ENCODE measurements at regions not wholly inside any gene's neighbourhood (a gene's known extent, or its start where the extent isn't known, plus 50 kb on each side); places are given as distances from the start of the nearest gene placed in this dataset.

DNA sequence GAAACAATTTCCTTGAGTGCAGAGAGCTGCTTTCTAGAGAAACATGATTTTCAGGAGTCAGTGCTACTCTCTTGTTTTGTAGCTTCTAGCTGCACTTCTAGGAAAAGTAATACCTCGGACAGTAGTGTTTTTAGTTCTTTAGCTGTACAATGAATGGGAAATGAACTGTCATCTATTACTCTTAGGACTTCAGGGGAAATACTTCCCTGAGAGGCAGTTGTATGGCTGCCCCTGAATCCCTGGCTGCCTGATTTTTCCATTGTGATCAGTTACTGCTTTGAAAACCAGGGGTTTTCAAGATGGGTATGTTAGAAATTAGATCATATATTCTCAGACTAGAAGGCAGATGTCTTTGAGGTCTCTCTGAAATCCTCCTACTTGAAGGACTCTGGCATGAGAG is 200.3 kb upstream of the SEMA6D start:
- no peak for TF ChIP-seq SIN3A (IDR thresholded peaks at IDR 0.05; ENCODE audit: borderline replicate concordance, insufficient read depth, low read length)
- TF ChIP-seq POLR2AphosphoS5 (IDR thresholded peaks at IDR 0.05; ENCODE audit: low read depth, low read length) = no peak
- TF ChIP-seq, protein P1, sequence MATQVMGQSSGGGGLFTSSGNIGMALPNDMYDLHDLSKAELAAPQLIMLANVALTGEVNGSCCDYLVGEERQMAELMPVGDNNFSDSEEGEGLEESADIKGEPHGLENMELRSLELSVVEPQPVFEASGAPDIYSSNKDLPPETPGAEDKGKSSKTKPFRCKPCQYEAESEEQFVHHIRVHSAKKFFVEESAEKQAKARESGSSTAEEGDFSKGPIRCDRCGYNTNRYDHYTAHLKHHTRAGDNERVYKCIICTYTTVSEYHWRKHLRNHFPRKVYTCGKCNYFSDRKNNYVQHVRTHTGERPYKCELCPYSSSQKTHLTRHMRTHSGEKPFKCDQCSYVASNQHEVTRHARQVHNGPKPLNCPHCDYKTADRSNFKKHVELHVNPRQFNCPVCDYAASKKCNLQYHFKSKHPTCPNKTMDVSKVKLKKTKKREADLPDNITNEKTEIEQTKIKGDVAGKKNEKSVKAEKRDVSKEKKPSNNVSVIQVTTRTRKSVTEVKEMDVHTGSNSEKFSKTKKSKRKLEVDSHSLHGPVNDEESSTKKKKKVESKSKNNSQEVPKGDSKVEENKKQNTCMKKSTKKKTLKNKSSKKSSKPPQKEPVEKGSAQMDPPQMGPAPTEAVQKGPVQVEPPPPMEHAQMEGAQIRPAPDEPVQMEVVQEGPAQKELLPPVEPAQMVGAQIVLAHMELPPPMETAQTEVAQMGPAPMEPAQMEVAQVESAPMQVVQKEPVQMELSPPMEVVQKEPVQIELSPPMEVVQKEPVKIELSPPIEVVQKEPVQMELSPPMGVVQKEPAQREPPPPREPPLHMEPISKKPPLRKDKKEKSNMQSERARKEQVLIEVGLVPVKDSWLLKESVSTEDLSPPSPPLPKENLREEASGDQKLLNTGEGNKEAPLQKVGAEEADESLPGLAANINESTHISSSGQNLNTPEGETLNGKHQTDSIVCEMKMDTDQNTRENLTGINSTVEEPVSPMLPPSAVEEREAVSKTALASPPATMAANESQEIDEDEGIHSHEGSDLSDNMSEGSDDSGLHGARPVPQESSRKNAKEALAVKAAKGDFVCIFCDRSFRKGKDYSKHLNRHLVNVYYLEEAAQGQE (IDR thresholded peaks at IDR 0.05; ENCODE audit: insufficient read depth in 1 of 2, low read depth in 2 of 2, low read length in 2 of 2) = no peak
